GM21423 (cell line): ENCODE measurements at regions not wholly inside any gene's neighbourhood (a gene's known extent, or its start where the extent isn't known, plus 50 kb on each side); places are given as distances from the start of the nearest gene placed in this dataset.
A peak's percentile ranks its signal among the peaks of the same experiment; 100 is the strongest.

Source experiments
- ATAC-seq: cut with Tn5 transposase; IDR thresholded peaks from one replicate; pipeline ENCODE4 v1.9.1; 2021; ENCODE audit warnings: mild to moderate bottlenecking, moderate library complexity; ENCODE audit not compliant: unreplicated experiment

GRCh38 chr6:74956559-74957428, 249.1 kb downstream of the COL12A1 start:
- ATAC-seq, result no peak

- no peak for ATAC-seq
Measured at GRCh38 chr6:74953708-74954107, 252.1 kb downstream of the COL12A1 start.

- ATAC-seq, result no peak
Measured at GRCh38 chr6:74946961-74947360, 258.9 kb downstream of the COL12A1 start.

- ATAC-seq, result no peak
Measured at GRCh38 chr6:74942130-74942529, 263.7 kb downstream of the COL12A1 start.

GRCh38 chr6:74941424-74941823, 264.4 kb downstream of the COL12A1 start:
- ATAC-seq, result no peak

- ATAC-seq, result no peak
Measured at GRCh38 chr6:74939721-74940620, 265.9 kb downstream of the COL12A1 start.

- ATAC-seq, result no peak
Measured at GRCh38 chr6:74939151-74939708, 266.6 kb downstream of the COL12A1 start.

GRCh38 chr6:74937936-74938335, 267.9 kb downstream of the COL12A1 start:
- ATAC-seq, result no peak

GRCh38 chr6:74936886-74937285, 269.0 kb downstream of the COL12A1 start:
- no peak for ATAC-seq

- no peak for ATAC-seq
Measured at GRCh38 chr6:74932232-74932888, 273.5 kb downstream of the COL12A1 start.

- no peak for ATAC-seq
Measured at GRCh38 chr6:74931558-74931957, 274.3 kb downstream of the COL12A1 start.

- no peak for ATAC-seq
Measured at GRCh38 chr6:74928203-74928602, 277.6 kb downstream of the COL12A1 start.

- ATAC-seq, result no peak
Measured at GRCh38 chr6:74927299-74927698, 278.6 kb downstream of the COL12A1 start.

- ATAC-seq, result peak; percentile 85
Measured at GRCh38 chr6:74925683-74926082, 280.2 kb downstream of the COL12A1 start.

GRCh38 chr6:74914888-74915287, 291.0 kb downstream of the COL12A1 start:
- ATAC-seq, result no peak

- no peak for ATAC-seq
Measured at GRCh38 chr6:74912234-74912633, 293.6 kb downstream of the COL12A1 start.

GRCh38 chr6:74902846-74903245, 303.0 kb downstream of the COL12A1 start:
- ATAC-seq, result no peak

- no peak for ATAC-seq
Measured at GRCh38 chr6:74902089-74902488, 303.8 kb downstream of the COL12A1 start.

GRCh38 chr6:74901576-74901975, 304.3 kb downstream of the COL12A1 start:
- ATAC-seq, result no peak

GRCh38 chr6:74899416-74899815, 306.4 kb downstream of the COL12A1 start:
- no peak for ATAC-seq

GRCh38 chr6:74892091-74892490, 313.8 kb downstream of the COL12A1 start:
- ATAC-seq, result no peak
